ENCODE measurements at regions not wholly inside any gene's neighbourhood (a gene's known extent, or its start where the extent isn't known, plus 50 kb on each side); places are given as distances from the start of the nearest gene placed in this dataset.

GRCh38 chr4:158991534-158992155 lies 111.2 kb upstream of the RAPGEF2 start:
- Histone ChIP-seq H3K36me3 (no peaks in the 10 kb centered on the region), H3K27me3 (no peaks in the 10 kb centered on the region), H3K9me3 (no peaks in the 10 kb centered on the region), H3K27ac (no peak overlapping the region), H3K4me1 (no peaks in the 10 kb centered on the region), H3K4me3 (no peak overlapping the region)
- intact Hi-C loops (cut with DNase I) = no loop called here
- no peak for DNase-seq (ENCODE audit: extremely low spot score in 2 of 2)
- TF ChIP-seq POLR2A (IDR thresholded peaks at IDR 0.05) (no peak), CTCF (IDR thresholded peaks at IDR 0.05) (no peak), POLR2AphosphoS5 (IDR thresholded peaks at IDR 0.05; ENCODE audit: insufficient read depth in 1 of 2, low read depth in 1 of 2) (no peak)

GRCh38 chr4:158993891-158994290 lies 109.0 kb upstream of the RAPGEF2 start:
- intact Hi-C loops (cut with DNase I) = no loop called here
- Histone ChIP-seq H3K9me3 (no peaks in the 10 kb centered on the region), H3K27ac (no peak overlapping the region), H3K36me3 (no peaks in the 10 kb centered on the region), H3K27me3 (no peaks in the 10 kb centered on the region), H3K4me1 (no peaks in the 10 kb centered on the region), H3K4me3 (no peak overlapping the region)
- TF ChIP-seq POLR2AphosphoS5 (IDR thresholded peaks at IDR 0.05; ENCODE audit: insufficient read depth in 1 of 2, low read depth in 1 of 2) (no peak), POLR2A (IDR thresholded peaks at IDR 0.05) (no peak), CTCF (IDR thresholded peaks at IDR 0.05) (no peak)
- no peak for DNase-seq (ENCODE audit: extremely low spot score in 2 of 2)

- Histone ChIP-seq H3K27ac (no peak overlapping the region), H3K27me3 (no peaks in the 10 kb centered on the region), H3K9me3 (no peaks in the 10 kb centered on the region), H3K36me3 (no peaks in the 10 kb centered on the region), H3K4me3 (no peak overlapping the region), H3K4me1 (no peaks in the 10 kb centered on the region)
- intact Hi-C loops (cut with DNase I) = no loop called here
- no peak for TF ChIP-seq CTCF (IDR thresholded peaks at IDR 0.05)
- TF ChIP-seq POLR2A (IDR thresholded peaks at IDR 0.05) = no peak
- TF ChIP-seq POLR2AphosphoS5 (IDR thresholded peaks at IDR 0.05; ENCODE audit: insufficient read depth in 1 of 2, low read depth in 1 of 2) = no peak
- DNase-seq (ENCODE audit: extremely low spot score in 2 of 2) = no peak
Observed at GRCh38 chr4:158995040-158995439, 107.8 kb upstream of the RAPGEF2 start.

- H3K4me3 ChIP-seq = no peak overlapping the region
- H3K9me3 ChIP-seq = no peaks in the 10 kb centered on the region
- no peaks in the 10 kb centered on the region for H3K36me3 ChIP-seq
- TF ChIP-seq POLR2AphosphoS5 (IDR thresholded peaks at IDR 0.05; ENCODE audit: insufficient read depth in 1 of 2, low read depth in 1 of 2) (no peak), POLR2A (IDR thresholded peaks at IDR 0.05) (no peak), CTCF (IDR thresholded peaks at IDR 0.05) (no peak)
- DNase-seq (ENCODE audit: extremely low spot score in 2 of 2) = no peak
- H3K27ac ChIP-seq = no peak overlapping the region
- no peaks in the 10 kb centered on the region for H3K27me3 ChIP-seq
- no peaks in the 10 kb centered on the region for H3K4me1 ChIP-seq
- intact Hi-C loops (cut with DNase I) = no loop called here
Observed at GRCh38 chr4:158995965-158996364, 106.9 kb upstream of the RAPGEF2 start.

GRCh38 chr4:158996669-158997074 lies 106.2 kb upstream of the RAPGEF2 start:
- TF ChIP-seq POLR2AphosphoS5 (IDR thresholded peaks at IDR 0.05; ENCODE audit: insufficient read depth in 1 of 2, low read depth in 1 of 2) (peak in 1 of 2 donors; percentile 62), CTCF (IDR thresholded peaks at IDR 0.05) (no peak)
- Histone ChIP-seq H3K4me1 (no peaks in the 10 kb centered on the region), H3K4me3 (no peak overlapping the region), H3K36me3 (no peaks in the 10 kb centered on the region), H3K27me3 (no peaks in the 10 kb centered on the region), H3K9me3 (no peaks in the 10 kb centered on the region), H3K27ac (no peak overlapping the region)
- intact Hi-C loops (cut with DNase I) = no loop called here
- no peak for DNase-seq (ENCODE audit: extremely low spot score in 2 of 2)

Measured in vagina (tissue), 2 donors.